GM23248 (cell line): ENCODE measurements at regions not wholly inside any gene's neighbourhood (a gene's known extent, or its start where the extent isn't known, plus 50 kb on each side); places are given as distances from the start of the nearest gene placed in this dataset.

ENCODE experiments used
- EZH2 ChIP-seq: fragments of 200-600 bp; sonication (generic); IDR thresholded peaks from 2 replicates; pipeline ENCODE4 v1.6.1; 2018; ENCODE audit warnings: antibody characterized with exemption, mild to moderate bottlenecking; ENCODE audit not compliant: insufficient read depth, poor library complexity, severe bottlenecking
- EZH2phosphoT487 ChIP-seq: fragments of 200-600 bp; sonication (generic); IDR thresholded peaks from 2 replicates; pipeline ENCODE4 v1.6.1; 2018; ENCODE audit warnings: antibody characterized with exemption, moderate library complexity, mild to moderate bottlenecking, low read depth; ENCODE audit not compliant: insufficient read depth

DNA sequence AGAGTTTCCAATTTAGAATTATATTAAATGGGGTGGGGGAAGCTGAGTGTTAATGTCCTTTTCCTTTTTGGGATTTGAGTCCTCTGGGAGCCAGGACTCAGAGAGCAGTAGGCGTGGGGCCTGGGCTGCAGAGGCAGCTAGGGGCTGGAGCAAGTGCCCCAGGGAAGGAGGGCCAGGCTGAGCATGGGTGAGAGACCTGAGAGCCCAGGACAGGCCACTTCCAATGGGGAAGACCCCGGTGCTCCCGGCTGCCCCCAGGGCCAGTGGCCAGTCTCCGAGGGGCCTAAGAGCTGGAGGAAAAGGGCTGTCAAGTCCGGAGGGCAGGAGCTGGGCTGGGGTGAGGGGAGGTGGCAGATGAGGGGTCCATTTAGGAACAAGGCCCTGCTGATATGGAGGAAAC lies 371.5 kb downstream of the ZNF536 start:
- no peak for TF ChIP-seq EZH2
- TF ChIP-seq EZH2phosphoT487 = no peak
